ENCODE measurements at regions not wholly inside any gene's neighbourhood (a gene's known extent, or its start where the extent isn't known, plus 50 kb on each side); places are given as distances from the start of the nearest gene placed in this dataset.

DNA sequence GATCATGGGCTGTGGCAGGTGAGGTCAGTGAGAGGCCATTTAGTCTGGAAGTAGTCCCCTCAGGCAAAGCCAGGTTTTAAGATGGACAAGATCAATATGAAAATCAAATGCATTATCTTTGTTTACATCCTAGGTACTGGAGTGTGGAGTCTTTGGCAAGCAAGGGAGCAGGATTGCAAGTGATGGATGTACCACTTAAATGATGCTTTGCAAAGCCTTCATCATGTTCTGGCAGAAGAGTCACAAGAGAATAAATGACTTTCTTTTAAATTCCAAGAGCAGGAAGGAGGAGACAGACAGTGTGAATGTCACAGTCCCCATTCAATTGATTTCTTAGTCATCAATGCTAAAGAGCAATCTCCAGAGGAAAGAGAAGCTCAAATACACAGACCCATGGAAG lies 908.3 kb downstream of the FAM181B start:
- Histone ChIP-seq H3K4me1 (ENCODE audit: control insufficient read depth in 1 of 2, extremely low read depth in 1 of 2, insufficient read depth in 2 of 2, low read length in 2 of 2) (no peaks in the 10 kb centered on the region), H3K27me3 (replicated peaks in 1 of 2; ENCODE audit: control insufficient read depth in 2 of 2, extremely low read depth in 1 of 2, insufficient read depth in 2 of 2, low read length in 1 of 2) (no peaks in the 10 kb centered on the region), H3K36me3 (ENCODE audit: control insufficient read depth in 2 of 2, extremely low read depth in 1 of 2, insufficient read depth in 1 of 2, low read length in 1 of 2) (no peaks in the 10 kb centered on the region), H3K9me3 (no peaks in the 10 kb centered on the region), H3K27ac (ENCODE audit: low read length) (no peak overlapping the region), H3K4me3 (ENCODE audit: control insufficient read depth in 1 of 2, extremely low read depth in 1 of 2, low read length in 1 of 2) (no peak overlapping the region)
- DNase-seq (no peak), ATAC-seq (replicated peaks in 1 of 4) (no peak)
- ChIA-PET POLR2A (no interaction called here), CTCF (no interaction called here)
- H3K27me3 Mint-ChIP-seq: peaks cover 0 to 5% of the 10 kb centered on the region in 2 donors
- no peaks in the 10 kb centered on the region for H3K36me3 Mint-ChIP-seq
- H3K9me3 Mint-ChIP-seq: no peaks in the 10 kb centered on the region
- no peak overlapping the region for H3K4me3 Mint-ChIP-seq
- no peak overlapping the region for H3K27ac Mint-ChIP-seq
- peaks cover 7 to 20% (median 11%) of the 10 kb centered on the region in 3 donors for H3K4me1 Mint-ChIP-seq

DNA sequence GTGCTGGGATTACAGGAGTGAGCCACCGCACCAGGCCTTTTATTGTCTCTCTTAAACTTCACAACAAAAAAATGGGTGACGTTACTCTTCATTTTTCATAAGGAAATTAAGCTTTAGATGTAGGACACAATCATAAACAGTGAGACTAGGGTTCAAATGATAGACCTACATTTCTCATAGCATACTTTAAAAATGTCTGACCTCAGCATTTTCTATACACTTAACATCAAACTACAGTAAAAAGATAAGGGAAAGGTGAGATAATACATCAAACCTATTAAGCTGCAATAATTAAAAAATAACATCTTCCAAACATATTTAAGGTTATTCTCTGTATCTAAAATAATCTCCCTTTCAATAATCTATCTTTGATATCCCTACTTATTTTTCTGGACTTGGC lies 914.2 kb downstream of the FAM181B start:
- H3K27me3 Mint-ChIP-seq: no peaks in the 10 kb centered on the region
- Histone ChIP-seq H3K9me3 (no peaks in the 10 kb centered on the region), H3K27me3 (replicated peaks in 1 of 2; ENCODE audit: control insufficient read depth in 2 of 2, extremely low read depth in 1 of 2, insufficient read depth in 2 of 2, low read length in 1 of 2) (no peaks in the 10 kb centered on the region), H3K4me3 (ENCODE audit: control insufficient read depth in 1 of 2, extremely low read depth in 1 of 2, low read length in 1 of 2) (no peak overlapping the region), H3K27ac (ENCODE audit: low read length) (no peak overlapping the region), H3K36me3 (ENCODE audit: control insufficient read depth in 2 of 2, extremely low read depth in 1 of 2, insufficient read depth in 1 of 2, low read length in 1 of 2) (no peaks in the 10 kb centered on the region), H3K4me1 (ENCODE audit: control insufficient read depth in 1 of 2, extremely low read depth in 1 of 2, insufficient read depth in 2 of 2, low read length in 2 of 2) (no peaks in the 10 kb centered on the region)
- no peaks in the 10 kb centered on the region for H3K9me3 Mint-ChIP-seq
- CTCF ChIA-PET: no interaction called here
- POLR2A ChIA-PET: no interaction called here
- no peak for ATAC-seq (replicated peaks in 1 of 4)
- no peaks in the 10 kb centered on the region for H3K36me3 Mint-ChIP-seq
- H3K4me1 Mint-ChIP-seq: peaks cover 7 to 20% (median 11%) of the 10 kb centered on the region in 3 donors
- no peak for DNase-seq
- H3K27ac Mint-ChIP-seq: no peak overlapping the region
- WGBS (ENCODE audit: insufficient coverage): no CpG with 5 or more reads among the region's 2 CpGs
- H3K4me3 Mint-ChIP-seq: no peak overlapping the region

- Mint-ChIP-seq H3K27me3 (no peaks in the 10 kb centered on the region), H3K9me3 (peaks cover 0 to 4% (median 0%) of the 10 kb centered on the region in 3 donors), H3K27ac (no peak overlapping the region), H3K36me3 (no peaks in the 10 kb centered on the region), H3K4me1 (peaks cover 0 to 4% (median 0%) of the 10 kb centered on the region in 3 donors), H3K4me3 (no peak overlapping the region)
- no peaks in the 10 kb centered on the region for H3K4me1 ChIP-seq (ENCODE audit: control insufficient read depth in 1 of 2, extremely low read depth in 1 of 2, insufficient read depth in 2 of 2, low read length in 2 of 2)
- H3K27ac ChIP-seq (ENCODE audit: low read length): no peak overlapping the region
- ChIA-PET CTCF (no interaction called here), POLR2A (no interaction called here)
- no peaks in the 10 kb centered on the region for H3K36me3 ChIP-seq (ENCODE audit: control insufficient read depth in 2 of 2, extremely low read depth in 1 of 2, insufficient read depth in 1 of 2, low read length in 1 of 2)
- no peaks in the 10 kb centered on the region for H3K27me3 ChIP-seq (replicated peaks in 1 of 2; ENCODE audit: control insufficient read depth in 2 of 2, extremely low read depth in 1 of 2, insufficient read depth in 2 of 2, low read length in 1 of 2)
- H3K4me3 ChIP-seq (ENCODE audit: control insufficient read depth in 1 of 2, extremely low read depth in 1 of 2, low read length in 1 of 2): no peak overlapping the region
- WGBS (ENCODE audit: insufficient coverage): no CpG with 5 or more reads among the region's 1 CpG
- H3K9me3 ChIP-seq: no peaks in the 10 kb centered on the region
- DNase-seq (no peak), ATAC-seq (replicated peaks in 1 of 4) (no peak)
These were observed 928.8 kb downstream of the FAM181B start for GRCh38 chr11:81804858-81805257.

- peaks cover 0 to 4% (median 0%) of the 10 kb centered on the region in 3 donors for H3K4me1 Mint-ChIP-seq
- H3K27me3 Mint-ChIP-seq: no peaks in the 10 kb centered on the region
- peaks cover 0 to 4% (median 0%) of the 10 kb centered on the region in 3 donors for H3K9me3 Mint-ChIP-seq
- no peaks in the 10 kb centered on the region for H3K27me3 ChIP-seq (replicated peaks in 1 of 2; ENCODE audit: control insufficient read depth in 2 of 2, extremely low read depth in 1 of 2, insufficient read depth in 2 of 2, low read length in 1 of 2)
- no peaks in the 10 kb centered on the region for H3K36me3 ChIP-seq (ENCODE audit: control insufficient read depth in 2 of 2, extremely low read depth in 1 of 2, insufficient read depth in 1 of 2, low read length in 1 of 2)
- no peak overlapping the region for H3K4me3 ChIP-seq (ENCODE audit: control insufficient read depth in 1 of 2, extremely low read depth in 1 of 2, low read length in 1 of 2)
- H3K9me3 ChIP-seq: no peaks in the 10 kb centered on the region
- no peak for ATAC-seq (replicated peaks in 1 of 4)
- ChIA-PET POLR2A (no interaction called here), CTCF (no interaction called here)
- no CpG with 5 or more reads among the region's 3 CpGs for whole genome bisulfite sequencing (ENCODE audit: insufficient coverage)
- no peaks in the 10 kb centered on the region for H3K36me3 Mint-ChIP-seq
- no peak for DNase-seq
- H3K4me3 Mint-ChIP-seq: no peak overlapping the region
- no peak overlapping the region for H3K27ac ChIP-seq (ENCODE audit: low read length)
- H3K27ac Mint-ChIP-seq: no peak overlapping the region
- H3K4me1 ChIP-seq (ENCODE audit: control insufficient read depth in 1 of 2, extremely low read depth in 1 of 2, insufficient read depth in 2 of 2, low read length in 2 of 2): no peaks in the 10 kb centered on the region
These were observed 931.1 kb downstream of the FAM181B start for GRCh38 chr11:81802591-81802990.

- Mint-ChIP-seq H3K4me1 (peaks cover 11 to 13% (median 13%) of the 10 kb centered on the region in 3 donors), H3K9me3 (no peaks in the 10 kb centered on the region), H3K36me3 (no peaks in the 10 kb centered on the region), H3K4me3 (no peak overlapping the region), H3K27ac (no peak overlapping the region), H3K27me3 (no peaks in the 10 kb centered on the region)
- H3K27ac ChIP-seq (ENCODE audit: low read length): no peak overlapping the region
- no peak overlapping the region for H3K4me3 ChIP-seq (ENCODE audit: control insufficient read depth in 1 of 2, extremely low read depth in 1 of 2, low read length in 1 of 2)
- H3K4me1 ChIP-seq (ENCODE audit: control insufficient read depth in 1 of 2, extremely low read depth in 1 of 2, insufficient read depth in 2 of 2, low read length in 2 of 2): peaks cover 0 to 2% of the 10 kb centered on the region in 2 experiments
- H3K36me3 ChIP-seq (ENCODE audit: control insufficient read depth in 2 of 2, extremely low read depth in 1 of 2, insufficient read depth in 1 of 2, low read length in 1 of 2): no peaks in the 10 kb centered on the region
- ChIA-PET POLR2A (no interaction called here), CTCF (no interaction called here)
- no peak for ATAC-seq (replicated peaks in 1 of 4)
- 95% methylated on average over 3 of the region's 4 CpGs for WGBS (ENCODE audit: insufficient coverage)
- no peaks in the 10 kb centered on the region for H3K27me3 ChIP-seq (replicated peaks in 1 of 2; ENCODE audit: control insufficient read depth in 2 of 2, extremely low read depth in 1 of 2, insufficient read depth in 2 of 2, low read length in 1 of 2)
- DNase-seq: no peak
- no peaks in the 10 kb centered on the region for H3K9me3 ChIP-seq
These were observed 941.2 kb downstream of the FAM181B start for GRCh38 chr11:81792416-81792815.

- H3K36me3 Mint-ChIP-seq: no peaks in the 10 kb centered on the region
- Histone ChIP-seq H3K9me3 (no peaks in the 10 kb centered on the region), H3K27me3 (replicated peaks in 1 of 2; ENCODE audit: control insufficient read depth in 2 of 2, extremely low read depth in 1 of 2, insufficient read depth in 2 of 2, low read length in 1 of 2) (no peaks in the 10 kb centered on the region), H3K4me3 (ENCODE audit: control insufficient read depth in 1 of 2, extremely low read depth in 1 of 2, low read length in 1 of 2) (no peak overlapping the region), H3K27ac (ENCODE audit: low read length) (no peak overlapping the region), H3K36me3 (ENCODE audit: control insufficient read depth in 2 of 2, extremely low read depth in 1 of 2, insufficient read depth in 1 of 2, low read length in 1 of 2) (no peaks in the 10 kb centered on the region), H3K4me1 (ENCODE audit: control insufficient read depth in 1 of 2, extremely low read depth in 1 of 2, insufficient read depth in 2 of 2, low read length in 2 of 2) (peaks cover 0 to 2% of the 10 kb centered on the region in 2 experiments)
- POLR2A ChIA-PET: no interaction called here
- peaks cover 13 to 14% (median 13%) of the 10 kb centered on the region in 3 donors for H3K4me1 Mint-ChIP-seq
- H3K27me3 Mint-ChIP-seq: no peaks in the 10 kb centered on the region
- no CpG with 5 or more reads among the region's 1 CpG for WGBS (ENCODE audit: insufficient coverage)
- CTCF ChIA-PET: interaction anchor here (0.7 to 2.1 kb wide), 16 partner anchors 81 to 1001 kb away, joined by 3 to 6 read pairs (median 4); no protein-coding TSS in a partner anchor
- H3K4me3 Mint-ChIP-seq: no peak overlapping the region
- H3K9me3 Mint-ChIP-seq: no peaks in the 10 kb centered on the region
- peak in 2 of 4 experiments; percentile 61 to 65 for ATAC-seq (replicated peaks in 1 of 4)
- DNase-seq: peak in 2 of 35 experiments; percentile 5 to 62
- no peak overlapping the region for H3K27ac Mint-ChIP-seq
These were observed 946.0 kb downstream of the FAM181B start for GRCh38 chr11:81787584-81788049.

- peaks cover 0 to 5% of the 10 kb centered on the region in 2 donors for H3K27me3 Mint-ChIP-seq
- no peaks in the 10 kb centered on the region for H3K36me3 Mint-ChIP-seq
- Histone ChIP-seq H3K4me3 (ENCODE audit: control insufficient read depth in 1 of 2, extremely low read depth in 1 of 2, low read length in 1 of 2) (no peak overlapping the region), H3K27me3 (replicated peaks in 1 of 2; ENCODE audit: control insufficient read depth in 2 of 2, extremely low read depth in 1 of 2, insufficient read depth in 2 of 2, low read length in 1 of 2) (no peaks in the 10 kb centered on the region), H3K4me1 (ENCODE audit: control insufficient read depth in 1 of 2, extremely low read depth in 1 of 2, insufficient read depth in 2 of 2, low read length in 2 of 2) (no peaks in the 10 kb centered on the region), H3K27ac (ENCODE audit: low read length) (no peak overlapping the region), H3K36me3 (ENCODE audit: control insufficient read depth in 2 of 2, extremely low read depth in 1 of 2, insufficient read depth in 1 of 2, low read length in 1 of 2) (no peaks in the 10 kb centered on the region), H3K9me3 (no peaks in the 10 kb centered on the region)
- no peak overlapping the region for H3K4me3 Mint-ChIP-seq
- no peaks in the 10 kb centered on the region for H3K9me3 Mint-ChIP-seq
- ATAC-seq (replicated peaks in 1 of 4) (no peak), DNase-seq (no peak)
- POLR2A ChIA-PET: no interaction called here
- CTCF ChIA-PET: no interaction called here
- no peak overlapping the region for H3K27ac Mint-ChIP-seq
- H3K4me1 Mint-ChIP-seq: no peaks in the 10 kb centered on the region
- WGBS (ENCODE audit: insufficient coverage): no CpG with 5 or more reads among the region's 3 CpGs
These were observed 961.5 kb downstream of the FAM181B start for GRCh38 chr11:81772166-81772565.
